Ishikawa (cell line): ENCODE measurements at regions not wholly inside any gene's neighbourhood (a gene's known extent, or its start where the extent isn't known, plus 50 kb on each side); places are given as distances from the start of the nearest gene placed in this dataset.

Experiments used
- CEBPB ChIP-seq: IDR thresholded peaks from 2 replicates; pipeline ENCODE4 v1.6.1; 2012
- CREB1 ChIP-seq: IDR thresholded peaks from 2 replicates; pipeline ENCODE4 v1.6.1; 2012; ENCODE audit warnings: low read depth
- EGR1 ChIP-seq: IDR thresholded peaks from 2 replicates; pipeline ENCODE4 v1.6.1; 2012
- EP300 ChIP-seq: IDR thresholded peaks from 2 replicates; pipeline ENCODE4 v1.6.1; 2012; ENCODE audit warnings: borderline replicate concordance
- FOXM1 ChIP-seq: IDR thresholded peaks from 2 replicates; pipeline ENCODE4 v1.6.1; 2012; ENCODE audit warnings: low read depth, borderline replicate concordance
- MAX ChIP-seq: IDR thresholded peaks from 2 replicates; pipeline ENCODE4 v1.6.1; 2012
- NFIC ChIP-seq: IDR thresholded peaks from 2 replicates; pipeline ENCODE4 v1.6.1; 2012
- RAD21 ChIP-seq: IDR thresholded peaks from 2 replicates; pipeline ENCODE4 v1.6.1; 2012; ENCODE audit warnings: low read depth
- REST ChIP-seq: IDR thresholded peaks from 2 replicates; pipeline ENCODE4 v1.6.1; 2012; ENCODE audit warnings: low read depth, mild to moderate bottlenecking
- TAF1 ChIP-seq: IDR thresholded peaks from 2 replicates; pipeline ENCODE4 v1.6.1; 2012; ENCODE audit warnings: low read depth, mild to moderate bottlenecking
- TCF12 ChIP-seq: IDR thresholded peaks from 2 replicates; pipeline ENCODE4 v1.6.1; 2012; ENCODE audit warnings: low read depth
- TEAD4 ChIP-seq: IDR thresholded peaks from 2 replicates; pipeline ENCODE4 v1.6.1; 2012
- USF1 ChIP-seq: IDR thresholded peaks from 2 replicates; pipeline ENCODE4 v1.6.1; 2012
- YY1 ChIP-seq: IDR thresholded peaks from 2 replicates; pipeline ENCODE4 v1.6.1; 2012; ENCODE audit warnings: low read depth
- ZBTB7A ChIP-seq: IDR thresholded peaks from 2 replicates; pipeline ENCODE4 v1.6.1; 2012; ENCODE audit warnings: low read depth

GRCh38 chr15:98164571-98164970 is 204.1 kb downstream of the ARRDC4 start:
- TF ChIP-seq CEBPB (no peak), ZBTB7A (no peak), EP300 (no peak), TEAD4 (no peak), TCF12 (no peak), FOXM1 (no peak), YY1 (no peak), CREB1 (no peak), USF1 (no peak), REST (no peak), NFIC (no peak), RAD21 (no peak)

GRCh38 chr15:98164986-98165385 is 204.5 kb downstream of the ARRDC4 start:
- no peak for TF ChIP-seq EGR1
- TF ChIP-seq ZBTB7A, result no peak
- TF ChIP-seq MAX, result no peak
- no peak for TF ChIP-seq YY1
- TF ChIP-seq TEAD4, result no peak
- no peak for TF ChIP-seq CREB1
- no peak for TF ChIP-seq RAD21
- no peak for TF ChIP-seq NFIC
- TF ChIP-seq EP300, result no peak
- no peak for TF ChIP-seq FOXM1
- TF ChIP-seq TAF1, result no peak
- TF ChIP-seq TCF12, result no peak
- TF ChIP-seq CEBPB, result no peak
- TF ChIP-seq REST, result no peak
- TF ChIP-seq USF1, result no peak

- no peak for TF ChIP-seq FOXM1
- no peak for TF ChIP-seq TAF1
- TF ChIP-seq EGR1, result no peak
- no peak for TF ChIP-seq CEBPB
- TF ChIP-seq USF1, result no peak
- no peak for TF ChIP-seq CREB1
- TF ChIP-seq YY1, result no peak
- no peak for TF ChIP-seq EP300
- TF ChIP-seq NFIC, result no peak
- TF ChIP-seq MAX, result no peak
- TF ChIP-seq TEAD4, result no peak
- TF ChIP-seq TCF12, result no peak
- no peak for TF ChIP-seq REST
- TF ChIP-seq RAD21, result no peak
- no peak for TF ChIP-seq ZBTB7A
Observed at GRCh38 chr15:98167722-98168268, 207.3 kb downstream of the ARRDC4 start.

GRCh38 chr15:98169551-98169950 is 209.0 kb downstream of the ARRDC4 start:
- TF ChIP-seq TEAD4, result no peak
- TF ChIP-seq MAX, result no peak
- TF ChIP-seq CEBPB, result no peak
- no peak for TF ChIP-seq USF1
- no peak for TF ChIP-seq REST
- TF ChIP-seq EGR1, result no peak
- TF ChIP-seq ZBTB7A, result no peak
- no peak for TF ChIP-seq FOXM1
- TF ChIP-seq CREB1, result no peak
- TF ChIP-seq NFIC, result no peak
- TF ChIP-seq RAD21, result no peak
- TF ChIP-seq TCF12, result no peak
- no peak for TF ChIP-seq TAF1
- no peak for TF ChIP-seq EP300
